SK-N-SH (cell line): ENCODE measurements at regions not wholly inside any gene's neighbourhood (a gene's known extent, or its start where the extent isn't known, plus 50 kb on each side); places are given as distances from the start of the nearest gene placed in this dataset.

Source experiments
- CTCF ChIA-PET: fragments of 300-600, 350-600 bp; formaldehyde crosslinking; extraction: SDS; loops from one replicate; lab custom pipeline; 2021; lab: Yijun Ruan, JAX
- POLR2A ChIA-PET: fragments of 350-600 bp; sonication (Branson Sonifier 250); formaldehyde crosslinking; extraction: SDS; loops from one replicate; lab custom pipeline; 2020; ENCODE audit warnings: antibody characterized with exemption, inconsistent platforms; lab: Yijun Ruan, JAX
- DNase-seq: peaks from one replicate; pipeline ENCODE4 v3.0.0; 2012
- H2AFZ ChIP-seq: fragments of 200-600 bp; sonication (generic); 2 replicates; pipeline ENCODE4 v1.8.1; 2016; ENCODE audit warnings: antibody characterized with exemption, mild to moderate bottlenecking, low read depth
- H3F3A ChIP-seq: fragments of 200-600 bp; sonication (generic); replicated peaks from 2 replicates; pipeline ENCODE3; 2016; ENCODE audit warnings: antibody characterized with exemption, mild to moderate bottlenecking; ENCODE audit not compliant: insufficient read depth
- H3K27ac ChIP-seq, 2 experiments: fragments of 200-500 bp in 1 of 2; fragments of 200-600 bp in 1 of 2; sonication (Bioruptor generic) in 1 of 2; sonication (generic), shearing (Covaris generic) in 1 of 2; 2 replicates each; pipeline versions ENCODE4 v1.5.1 to v1.6.1; 2014 to 2016; ENCODE audit warnings: low read depth in 2 of 2, inconsistent platforms in 1 of 2, low read length in 1 of 2, mild to moderate bottlenecking in 1 of 2, mixed read lengths in 1 of 2
- H3K27me3 ChIP-seq: fragments of 200-600 bp; sonication (generic), shearing (Covaris generic); 2 replicates; pipeline ENCODE4 v1.6.1; 2016; ENCODE audit warnings: mixed run types; ENCODE audit not compliant: insufficient read depth
- H3K36me3 ChIP-seq, 2 experiments: fragments of 200-500 bp in 1 of 2; fragments of 200-600 bp in 1 of 2; sonication (Bioruptor generic) in 1 of 2; sonication (generic) in 1 of 2; replicated peaks in 1 of 2; 2 replicates each; pipeline versions ENCODE3 to v1.5.1; 2014 to 2016; ENCODE audit warnings: low read length in 1 of 2, mild to moderate bottlenecking in 1 of 2; ENCODE audit not compliant: insufficient read depth in 2 of 2, control insufficient read depth in 1 of 2
- H3K4me1 ChIP-seq, 2 experiments: fragments of 200-500 bp in 1 of 2; fragments of 200-600 bp in 1 of 2; sonication (Bioruptor generic) in 1 of 2; sonication (generic), shearing (Covaris generic) in 1 of 2; 2 replicates each; pipeline versions ENCODE4 v1.5.1 to v1.6.1; 2014 to 2016; ENCODE audit warnings: low read depth in 1 of 2, low read length in 1 of 2, mixed run types in 1 of 2; ENCODE audit not compliant: insufficient read depth in 2 of 2, control insufficient read depth in 1 of 2
- H3K4me2 ChIP-seq: fragments of 200-600 bp; sonication (generic), shearing (Covaris generic); 2 replicates; pipeline ENCODE4 v1.6.1; 2017; ENCODE audit warnings: mixed run types
- H3K4me3 ChIP-seq, 2 experiments: fragments of 200-500 bp in 1 of 2; fragments of 200-600 bp in 1 of 2; sonication (Bioruptor generic) in 1 of 2; sonication (generic), shearing (Covaris generic) in 1 of 2; 2 replicates each; pipeline versions ENCODE4 v1.5.1 to v1.8.1; 2014 to 2016; ENCODE audit warnings: low read depth in 2 of 2, inconsistent platforms in 1 of 2, low read length in 1 of 2, mild to moderate bottlenecking in 1 of 2, mixed read lengths in 1 of 2, moderate library complexity in 1 of 2
- H3K79me2 ChIP-seq: fragments of 200-600 bp; sonication (generic); 2 replicates; pipeline ENCODE4 v1.8.1; 2017; ENCODE audit warnings: mild to moderate bottlenecking; ENCODE audit not compliant: insufficient read depth
- H3K9ac ChIP-seq: fragments of 200-600 bp; sonication (generic); 2 replicates; pipeline ENCODE4 v1.6.1; 2017; ENCODE audit warnings: mixed run types
- H3K9me2 ChIP-seq: fragments of 200-600 bp; sonication (generic); 2 replicates; pipeline ENCODE4 v1.6.1; 2017; ENCODE audit warnings: mixed run types
- H3K9me3 ChIP-seq: fragments of 200-600 bp; sonication (generic); 2 replicates; pipeline ENCODE4 v1.6.1; 2017; ENCODE audit warnings: mixed run types, mild to moderate bottlenecking, moderate library complexity
- H4K20me1 ChIP-seq: fragments of 200-600 bp; sonication (generic); 2 replicates; pipeline ENCODE4 v1.6.1; 2017; ENCODE audit warnings: mild to moderate bottlenecking, mixed run types; ENCODE audit not compliant: insufficient read depth
- CHD2 ChIP-seq: fragments of 150-350 bp; IDR thresholded peaks from 2 replicates; pipeline ENCODE4 v1.6.1; 2018; ENCODE audit warnings: low read length; ENCODE audit not compliant: partially characterized antibody
- CTCF ChIP-seq: fragments of 200-600 bp; sonication (generic); IDR thresholded peaks from 2 replicates; pipeline ENCODE4 v1.6.1; 2017; ENCODE audit warnings: antibody characterized with exemption, mild to moderate bottlenecking, moderate library complexity
- EZH2phosphoT487 ChIP-seq: fragments of 200-600 bp; sonication (generic); IDR thresholded peaks from 2 replicates; pipeline ENCODE4 v1.6.1; 2017; ENCODE audit warnings: low read depth, mixed run types, mild to moderate bottlenecking, antibody characterized with exemption, moderate library complexity, borderline replicate concordance
- FOSL2 ChIP-seq: IDR thresholded peaks from 2 replicates; pipeline ENCODE4 v1.4.0; 2012; ENCODE audit warnings: low read depth, mild to moderate bottlenecking, moderate library complexity, borderline replicate concordance
- FOXJ3 ChIP-seq: sonication (generic); formaldehyde crosslinking; IDR thresholded peaks from 2 replicates; pipeline ENCODE4 v1.5.1; 2020; ENCODE audit warnings: mild to moderate bottlenecking, missing genetic modification reagents
- GABPA ChIP-seq: IDR thresholded peaks from 2 replicates; pipeline ENCODE4 v1.4.0; 2012; ENCODE audit warnings: low read depth, mild to moderate bottlenecking
- GATA2 ChIP-seq: sonication (generic); formaldehyde crosslinking; IDR thresholded peaks from 2 replicates; pipeline ENCODE4 v1.5.0; 2020; ENCODE audit warnings: mild to moderate bottlenecking, missing genetic modification reagents
- IRF3 ChIP-seq: fragments of 150-350 bp; IDR thresholded peaks from 2 replicates; pipeline ENCODE4 v1.6.1; 2016; ENCODE audit warnings: mild to moderate bottlenecking, low read depth, low read length
- JUND ChIP-seq: IDR thresholded peaks from 2 replicates; pipeline ENCODE4 v1.4.0; 2012
- MAX ChIP-seq: IDR thresholded peaks from 2 replicates; pipeline ENCODE4 v1.4.0; 2012; ENCODE audit warnings: low read depth
- MXI1 ChIP-seq: IDR thresholded peaks from 2 replicates; pipeline ENCODE4 v1.6.1; 2012; ENCODE audit warnings: mild to moderate bottlenecking, low read depth, low read length, improper control_type of control experiment
- NRF1 ChIP-seq: IDR thresholded peaks from 2 replicates; pipeline ENCODE4 v1.6.1; 2012; ENCODE audit warnings: low read depth, mild to moderate bottlenecking, low read length
- PBX3 ChIP-seq: IDR thresholded peaks from 2 replicates; pipeline ENCODE4; 2012
- POLR2AphosphoS5 ChIP-seq: IDR thresholded peaks from 2 replicates; pipeline ENCODE4 v1.6.1; 2012; ENCODE audit warnings: low read depth, low read length
- RCOR1 ChIP-seq: fragments of 150-350 bp; IDR thresholded peaks from 2 replicates; pipeline ENCODE4 v1.6.1; 2017; ENCODE audit warnings: antibody characterized with exemption, low read length
- SMC3 ChIP-seq: IDR thresholded peaks from 2 replicates; pipeline ENCODE4 v1.6.1; 2012; ENCODE audit warnings: low read depth, low read length, improper control_type of control experiment
- ZBTB33 ChIP-seq: IDR thresholded peaks from 2 replicates; pipeline ENCODE4 v1.4.0; 2012; ENCODE audit warnings: low read depth, borderline replicate concordance
- WGBS: methylation state at CpG from one replicate; pipeline ENCODE4 v1.1.6; 2017; ENCODE audit warnings: low lambda C conversion rate; 5-methylcytosine and 5-hydroxymethylcytosine counted together

- Histone ChIP-seq H3F3A (no peaks in the 10 kb centered on the region), H3K4me2 (no peak overlapping the region)
- TF ChIP-seq FOXJ3 (CRISPR knock-in tag), result no peak
- TF ChIP-seq, all 33 proteins: peak for 0
- Histone ChIP-seq H4K20me1 (no peaks in the 10 kb centered on the region), H3K4me1 (no peaks in the 10 kb centered on the region), H3K79me2 (no peaks in the 10 kb centered on the region), H2AFZ (no peak overlapping the region), H3K9ac (no peak overlapping the region), H3K9me2 (no peaks in the 10 kb centered on the region), H3K9me3 (no peaks in the 10 kb centered on the region), H3K27me3 (no peaks in the 10 kb centered on the region), H3K27ac (no peak overlapping the region), H3K4me3 (no peak overlapping the region), H3K36me3 (no peaks in the 10 kb centered on the region)
- ChIA-PET CTCF (no interaction called here), POLR2A (no interaction called here)
- DNase-seq, result no peak
- WGBS, result 61% methylated on average over 2 of the region's 2 CpGs
Observed at GRCh38 chr2:7499018-7499417, 581.8 kb downstream of the RNF144A start.

- Histone ChIP-seq H3K9ac (no peak overlapping the region), H3K9me3 (no peaks in the 10 kb centered on the region), H3K4me1 (no peaks in the 10 kb centered on the region), H3K4me2 (no peak overlapping the region), H4K20me1 (no peaks in the 10 kb centered on the region), H2AFZ (no peak overlapping the region), H3K36me3 (no peaks in the 10 kb centered on the region), H3K9me2 (no peaks in the 10 kb centered on the region), H3F3A (no peaks in the 10 kb centered on the region), H3K4me3 (no peak overlapping the region), H3K27me3 (no peaks in the 10 kb centered on the region), H3K27ac (no peak overlapping the region), H3K79me2 (no peaks in the 10 kb centered on the region)
- DNase-seq, result no peak
- TF ChIP-seq JUND (no peak), EZH2phosphoT487 (no peak), GATA2 (no peak), SMC3 (no peak), MXI1 (no peak), PBX3 (no peak), CHD2 (no peak), RCOR1 (no peak), FOXJ3 (CRISPR knock-in tag) (no peak), GABPA (no peak), FOSL2 (no peak), MAX (no peak), ZBTB33 (no peak), CTCF (no peak), NRF1 (no peak), IRF3 (no peak), POLR2AphosphoS5 (no peak)
- POLR2A ChIA-PET, result no interaction called here
- CTCF ChIA-PET, result interaction anchor here (0.9 kb wide), 1 partner anchor 10 kb away, joined by 4 read pairs; no protein-coding TSS in a partner anchor
Observed at GRCh38 chr2:7502336-7502735, 585.1 kb downstream of the RNF144A start.
